Tibial nerve (tissue), 4 donors: ENCODE measurements at regions not wholly inside any gene's neighbourhood (a gene's known extent, or its start where the extent isn't known, plus 50 kb on each side); places are given as distances from the start of the nearest gene placed in this dataset.

Source experiments
- DNase-seq, 2 donors: peaks; one replicate each; pipeline ENCODE4 v3.0.0-alpha.2; 2019; ENCODE audit warnings: low spot score in 2 of 2
- H3K27ac ChIP-seq, 4 donors: fragments of 200-600 bp; sonication (generic) in 3 of 4; one replicate each; pipeline ENCODE4 v1.5.1; 2017 to 2019; ENCODE audit warnings: mild to moderate bottlenecking in 1 of 4
- H3K27me3 ChIP-seq, 2 donors: fragments of 200-600 bp; sonication (generic) in 1 of 2; one replicate each; pipeline versions ENCODE4 v1.5.1 to v1.6.0; 2017 to 2019
- H3K36me3 ChIP-seq, 3 donors: fragments of 200-600 bp; sonication (generic); one replicate each; pipeline ENCODE4 v1.5.1; 2018 to 2019
- H3K4me1 ChIP-seq, 4 donors: fragments of 200-600 bp; sonication (generic) in 3 of 4; one replicate each; pipeline ENCODE4 v1.5.1; 2017 to 2019
- H3K4me3 ChIP-seq, 4 donors: fragments of 200-600 bp; sonication (generic) in 3 of 4; one replicate each; pipeline ENCODE4 v1.5.1; 2017 to 2019; ENCODE audit warnings: mild to moderate bottlenecking in 1 of 4, moderate library complexity in 1 of 4
- H3K9me3 ChIP-seq, 4 donors: fragments of 200-600 bp; sonication (generic) in 3 of 4; one replicate each; pipeline ENCODE4 v1.5.1; 2017 to 2019
- CTCF ChIP-seq, 5 experiments: fragments of 200-600 bp in 3 of 5; fragments of 450-650 bp in 2 of 5; sonication (generic) in 3 of 5; IDR thresholded peaks; one replicate each; pipeline ENCODE4 v1.5.1; 2016 to 2019; ENCODE audit warnings: antibody characterized with exemption in 5 of 5, mild to moderate bottlenecking in 3 of 5, moderate library complexity in 2 of 5
- EP300 ChIP-seq, 2 donors: sonication (generic); formaldehyde crosslinking; IDR thresholded peaks; one replicate each; pipeline ENCODE4 v1.6.1; 2017; ENCODE audit warnings: antibody characterized with exemption in 2 of 2, mild to moderate bottlenecking in 1 of 2
- POLR2A ChIP-seq, 2 donors: fragments of 450-650 bp; IDR thresholded peaks; one replicate each; pipeline ENCODE4 v1.6.1; 2017; ENCODE audit warnings: antibody characterized with exemption in 2 of 2, mild to moderate bottlenecking in 2 of 2, moderate library complexity in 2 of 2
- WGBS, 2 donors: methylation state at CpG; one replicate each; pipeline ENCODE4 v1.1.5; 2018; 5-methylcytosine and 5-hydroxymethylcytosine counted together

- Histone ChIP-seq H3K36me3 (no peaks in the 10 kb centered on the region), H3K4me1 (no peaks in the 10 kb centered on the region), H3K9me3 (no peaks in the 10 kb centered on the region), H3K27me3 (no peaks in the 10 kb centered on the region), H3K4me3 (no peak overlapping the region), H3K27ac (no peak overlapping the region)
- no peak for DNase-seq
- TF ChIP-seq CTCF (IDR thresholded peaks at IDR 0.05) = no peak
- no peak for TF ChIP-seq EP300 (IDR thresholded peaks at IDR 0.05)
- no peak for TF ChIP-seq POLR2A (IDR thresholded peaks at IDR 0.05)
- WGBS, 2 donors = 88% methylated on average over 2 of the region's 2 CpGs
Observed at GRCh38 chr3:101149707-101150106, 156.5 kb upstream of the ABI3BP start.

GRCh38 chr3:101149251-101149650 is 156.0 kb upstream of the ABI3BP start:
- WGBS, 2 donors = 49 to 66% methylated on average over 1 of the region's 1 CpG
- DNase-seq = no peak
- H3K4me1 ChIP-seq = no peaks in the 10 kb centered on the region
- H3K9me3 ChIP-seq = no peaks in the 10 kb centered on the region
- H3K36me3 ChIP-seq = no peaks in the 10 kb centered on the region
- H3K4me3 ChIP-seq = no peak overlapping the region
- TF ChIP-seq POLR2A (IDR thresholded peaks at IDR 0.05) (no peak), CTCF (IDR thresholded peaks at IDR 0.05) (no peak), EP300 (IDR thresholded peaks at IDR 0.05) (no peak)
- no peaks in the 10 kb centered on the region for H3K27me3 ChIP-seq
- no peak overlapping the region for H3K27ac ChIP-seq

DNA sequence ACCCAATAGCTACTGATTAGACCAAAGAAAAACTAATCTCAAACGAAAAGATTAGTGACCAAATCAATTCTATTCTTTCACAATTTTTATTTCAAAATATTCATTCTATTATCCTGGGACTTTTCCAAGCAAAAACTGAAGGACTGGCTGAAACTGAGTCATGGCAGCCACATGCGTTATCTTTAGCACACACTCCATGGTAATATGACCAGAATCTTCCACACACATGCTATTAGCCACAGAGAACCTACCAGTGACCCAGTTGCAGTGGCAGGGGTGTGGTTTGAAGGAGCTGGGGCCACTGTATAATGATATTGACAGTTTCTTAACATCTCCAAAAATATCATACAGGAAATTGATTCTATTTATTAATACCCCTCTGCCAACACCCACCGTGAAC is 154.8 kb upstream of the ABI3BP start:
- TF ChIP-seq EP300 (IDR thresholded peaks at IDR 0.05) = no peak
- TF ChIP-seq CTCF (IDR thresholded peaks at IDR 0.05) = no peak
- no peak for TF ChIP-seq POLR2A (IDR thresholded peaks at IDR 0.05)
- H3K9me3 ChIP-seq = no peaks in the 10 kb centered on the region
- no peak for DNase-seq
- no peaks in the 10 kb centered on the region for H3K4me1 ChIP-seq
- 69 to 78% methylated on average over 3 of the region's 3 CpGs for WGBS, 2 donors
- no peak overlapping the region for H3K4me3 ChIP-seq
- H3K27ac ChIP-seq = no peak overlapping the region
- no peaks in the 10 kb centered on the region for H3K36me3 ChIP-seq
- no peaks in the 10 kb centered on the region for H3K27me3 ChIP-seq

GRCh38 chr3:101146946-101147345 is 153.7 kb upstream of the ABI3BP start:
- Histone ChIP-seq H3K4me3 (no peak overlapping the region), H3K4me1 (no peaks in the 10 kb centered on the region), H3K27ac (no peak overlapping the region), H3K9me3 (no peaks in the 10 kb centered on the region), H3K36me3 (no peaks in the 10 kb centered on the region), H3K27me3 (no peaks in the 10 kb centered on the region)
- 73 to 81% methylated on average over 2 of the region's 2 CpGs for WGBS, 2 donors
- TF ChIP-seq CTCF (IDR thresholded peaks at IDR 0.05) (no peak), POLR2A (IDR thresholded peaks at IDR 0.05) (no peak)
- DNase-seq = no peak

GRCh38 chr3:101144105-101144504 is 150.9 kb upstream of the ABI3BP start:
- Histone ChIP-seq H3K36me3 (no peaks in the 10 kb centered on the region), H3K27ac (no peak overlapping the region), H3K27me3 (no peaks in the 10 kb centered on the region), H3K4me3 (no peak overlapping the region), H3K4me1 (no peaks in the 10 kb centered on the region), H3K9me3 (no peaks in the 10 kb centered on the region)
- WGBS, 2 donors = 84 to 87% methylated on average over 3 of the region's 3 CpGs
- no peak for DNase-seq
- TF ChIP-seq EP300 (IDR thresholded peaks at IDR 0.05) (no peak), POLR2A (IDR thresholded peaks at IDR 0.05) (no peak), CTCF (IDR thresholded peaks at IDR 0.05) (no peak)
